CD4-positive, CD25-positive, alpha-beta regulatory T cell (primary cell): ENCODE measurements at regions not wholly inside any gene's neighbourhood (a gene's known extent, or its start where the extent isn't known, plus 50 kb on each side); places are given as distances from the start of the nearest gene placed in this dataset.

Experiments
- ATAC-seq, 2 donors: fragments of 150-1000 bp; cut with Tn5 transposase; one replicate each; pipeline ENCODE4 v1.10.0; 2021; ENCODE audit warnings: low read depth in 2 of 2, moderate number of reproducible peaks in 2 of 2, moderate library complexity in 1 of 2
- DNase-seq, 3 donors: peaks; one replicate each; pipeline versions ENCODE4 v3.0.0 to v3.0.0-alpha.2; 2012 to 2022; ENCODE audit warnings: mixed read lengths in 1 of 3
- H3K27ac ChIP-seq: one replicate; pipeline ENCODE4 v1.7.0; 2013; ENCODE audit warnings: mild to moderate bottlenecking, low read length; ENCODE audit not compliant: insufficient read depth, poor library complexity, severe bottlenecking
- H3K27me3 ChIP-seq: one replicate; pipeline ENCODE4 v1.7.0; 2013; ENCODE audit warnings: low read length; ENCODE audit not compliant: control insufficient read depth, insufficient read depth
- H3K36me3 ChIP-seq: one replicate; pipeline ENCODE4 v1.7.0; 2013; ENCODE audit warnings: mild to moderate bottlenecking, low read length, moderate library complexity; ENCODE audit not compliant: control insufficient read depth, insufficient read depth
- H3K4me1 ChIP-seq: 2 replicates; pipeline ENCODE4 v1.7.0; 2013; ENCODE audit warnings: mild to moderate bottlenecking, low read length; ENCODE audit not compliant: insufficient read depth, control insufficient read depth, poor library complexity, severe bottlenecking
- H3K4me3 ChIP-seq: one replicate; pipeline ENCODE4 v1.7.0; 2013; ENCODE audit warnings: low read depth, mild to moderate bottlenecking, low read length, moderate library complexity
- H3K9me3 ChIP-seq, 2 experiments: 1 replicate in 1 of 2; 2 replicates in 1 of 2; pipeline ENCODE4 v1.7.0; 2013; ENCODE audit warnings: low read length in 2 of 2, mild to moderate bottlenecking in 1 of 2, moderate library complexity in 1 of 2; ENCODE audit not compliant: control insufficient read depth in 2 of 2
- H3K27ac Mint-ChIP-seq, 3 donors: one replicate each; pipeline ENCODE4 v1.8.0; 2020 to 2022; ENCODE audit warnings: mild to moderate bottlenecking in 3 of 3, mixed read lengths in 3 of 3, moderate library complexity in 2 of 3
- H3K27me3 Mint-ChIP-seq: one replicate; pipeline ENCODE4 v1.8.0; 2022; ENCODE audit warnings: mild to moderate bottlenecking, mixed read lengths
- H3K36me3 Mint-ChIP-seq: one replicate; pipeline ENCODE4 v1.8.0; 2020; ENCODE audit warnings: mixed read lengths
- H3K4me1 Mint-ChIP-seq, 4 donors: one replicate each; pipeline ENCODE4 v1.8.0; 2020 to 2022; ENCODE audit warnings: mixed read lengths in 4 of 4, mild to moderate bottlenecking in 1 of 4
- H3K4me3 Mint-ChIP-seq, 4 donors: one replicate each; pipeline ENCODE4 v1.8.0; 2020 to 2022; ENCODE audit warnings: mild to moderate bottlenecking in 4 of 4, mixed read lengths in 4 of 4, moderate library complexity in 3 of 4
- H3K9me3 Mint-ChIP-seq, 7 donors: one replicate each; pipeline ENCODE4 v1.8.0; 2020 to 2022; ENCODE audit warnings: mixed read lengths in 7 of 7, mild to moderate bottlenecking in 3 of 7, moderate library complexity in 2 of 7

- Histone ChIP-seq H3K4me1 (no peaks in the 10 kb centered on the region), H3K9me3 (no peaks in the 10 kb centered on the region), H3K4me3 (no peak overlapping the region), H3K27ac (no peak overlapping the region), H3K27me3 (no peaks in the 10 kb centered on the region), H3K36me3 (no peaks in the 10 kb centered on the region)
- H3K9me3 Mint-ChIP-seq: peaks cover 0 to 9% (median 3%) of the 10 kb centered on the region in 7 donors
- no peaks in the 10 kb centered on the region for H3K36me3 Mint-ChIP-seq
- H3K27ac Mint-ChIP-seq: no peak overlapping the region
- no peaks in the 10 kb centered on the region for H3K4me1 Mint-ChIP-seq
- H3K27me3 Mint-ChIP-seq: no peaks in the 10 kb centered on the region
- H3K4me3 Mint-ChIP-seq: no peak overlapping the region
- DNase-seq (no peak), ATAC-seq (no peak)
Observed at GRCh38 chr7:109059089-109059488, 489.4 kb downstream of the DNAJB9 start.

- no peaks in the 10 kb centered on the region for H3K36me3 ChIP-seq
- no peak overlapping the region for H3K27ac Mint-ChIP-seq
- no peaks in the 10 kb centered on the region for H3K36me3 Mint-ChIP-seq
- H3K4me3 ChIP-seq: no peak overlapping the region
- no peaks in the 10 kb centered on the region for H3K9me3 ChIP-seq
- no peak overlapping the region for H3K27ac ChIP-seq
- no peaks in the 10 kb centered on the region for H3K4me1 Mint-ChIP-seq
- no peaks in the 10 kb centered on the region for H3K4me1 ChIP-seq
- no peak overlapping the region for H3K4me3 Mint-ChIP-seq
- no peak for DNase-seq
- no peaks in the 10 kb centered on the region for H3K27me3 Mint-ChIP-seq
- peaks cover 0 to 9% (median 3%) of the 10 kb centered on the region in 7 donors for H3K9me3 Mint-ChIP-seq
- no peak for ATAC-seq
- no peaks in the 10 kb centered on the region for H3K27me3 ChIP-seq
Observed at GRCh38 chr7:109062798-109063197, 493.1 kb downstream of the DNAJB9 start.

DNA sequence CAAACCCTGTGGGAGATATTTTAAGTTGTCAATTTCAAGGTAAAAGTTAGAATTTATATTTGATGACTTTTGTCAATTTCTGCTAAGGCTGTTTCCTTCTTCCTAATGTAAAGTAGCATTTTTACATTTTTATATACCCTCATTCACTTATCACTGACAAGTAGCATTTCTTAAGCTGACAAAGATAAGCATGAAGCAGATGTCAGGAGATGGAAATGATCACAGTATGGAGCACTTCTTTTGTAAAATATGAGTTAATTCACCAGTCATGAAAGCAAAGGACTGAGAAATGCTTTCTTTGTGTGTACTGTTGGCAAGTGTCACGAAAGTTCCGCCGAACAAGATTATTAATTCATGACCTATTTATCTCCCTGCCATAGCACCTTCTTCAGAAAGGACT, 503.9 kb downstream of the DNAJB9 start:
- H3K27ac Mint-ChIP-seq: no peak overlapping the region
- Histone ChIP-seq H3K27me3 (no peaks in the 10 kb centered on the region), H3K27ac (no peak overlapping the region), H3K4me1 (no peaks in the 10 kb centered on the region), H3K9me3 (peaks cover 0 to 4% of the 10 kb centered on the region in 2 experiments), H3K36me3 (no peaks in the 10 kb centered on the region), H3K4me3 (no peak overlapping the region)
- ATAC-seq (no peak), DNase-seq (no peak)
- no peak overlapping the region for H3K4me3 Mint-ChIP-seq
- H3K4me1 Mint-ChIP-seq: no peaks in the 10 kb centered on the region
- H3K27me3 Mint-ChIP-seq: no peaks in the 10 kb centered on the region
- H3K36me3 Mint-ChIP-seq: no peaks in the 10 kb centered on the region
- H3K9me3 Mint-ChIP-seq: peaks cover 0 to 8% (median 4%) of the 10 kb centered on the region in 7 donors

- no peaks in the 10 kb centered on the region for H3K36me3 Mint-ChIP-seq
- no peaks in the 10 kb centered on the region for H3K9me3 ChIP-seq
- no peaks in the 10 kb centered on the region for H3K27me3 Mint-ChIP-seq
- H3K4me1 Mint-ChIP-seq: no peaks in the 10 kb centered on the region
- ATAC-seq: no peak
- H3K36me3 ChIP-seq: no peaks in the 10 kb centered on the region
- DNase-seq: no peak
- no peak overlapping the region for H3K4me3 ChIP-seq
- no peaks in the 10 kb centered on the region for H3K27me3 ChIP-seq
- peaks cover 0 to 8% (median 4%) of the 10 kb centered on the region in 7 donors for H3K9me3 Mint-ChIP-seq
- no peak overlapping the region for H3K27ac ChIP-seq
- H3K4me1 ChIP-seq: no peaks in the 10 kb centered on the region
- no peak overlapping the region for H3K27ac Mint-ChIP-seq
- H3K4me3 Mint-ChIP-seq: no peak overlapping the region
Observed at GRCh38 chr7:109076396-109076972, 506.8 kb downstream of the DNAJB9 start.

GRCh38 chr7:109091042-109091441, 521.4 kb downstream of the DNAJB9 start:
- Histone ChIP-seq H3K27ac (no peak overlapping the region), H3K9me3 (no peaks in the 10 kb centered on the region), H3K4me3 (no peak overlapping the region), H3K4me1 (no peaks in the 10 kb centered on the region), H3K36me3 (no peaks in the 10 kb centered on the region), H3K27me3 (no peaks in the 10 kb centered on the region)
- DNase-seq (no peak), ATAC-seq (no peak)
- Mint-ChIP-seq H3K36me3 (no peaks in the 10 kb centered on the region), H3K9me3 (peaks cover 0 to 21% (median 7%) of the 10 kb centered on the region in 7 donors), H3K4me3 (no peak overlapping the region), H3K27ac (no peak overlapping the region), H3K27me3 (no peaks in the 10 kb centered on the region), H3K4me1 (no peaks in the 10 kb centered on the region)

GRCh38 chr7:109092268-109092667, 522.6 kb downstream of the DNAJB9 start:
- no peak overlapping the region for H3K27ac Mint-ChIP-seq
- DNase-seq (no peak), ATAC-seq (no peak)
- H3K4me1 Mint-ChIP-seq: no peaks in the 10 kb centered on the region
- H3K27ac ChIP-seq: no peak overlapping the region
- H3K36me3 ChIP-seq: no peaks in the 10 kb centered on the region
- no peaks in the 10 kb centered on the region for H3K4me1 ChIP-seq
- no peak overlapping the region for H3K4me3 Mint-ChIP-seq
- no peak overlapping the region for H3K4me3 ChIP-seq
- H3K36me3 Mint-ChIP-seq: no peaks in the 10 kb centered on the region
- H3K27me3 ChIP-seq: no peaks in the 10 kb centered on the region
- no peaks in the 10 kb centered on the region for H3K9me3 ChIP-seq
- H3K27me3 Mint-ChIP-seq: no peaks in the 10 kb centered on the region
- peaks cover 0 to 14% (median 4%) of the 10 kb centered on the region in 7 donors for H3K9me3 Mint-ChIP-seq

DNA sequence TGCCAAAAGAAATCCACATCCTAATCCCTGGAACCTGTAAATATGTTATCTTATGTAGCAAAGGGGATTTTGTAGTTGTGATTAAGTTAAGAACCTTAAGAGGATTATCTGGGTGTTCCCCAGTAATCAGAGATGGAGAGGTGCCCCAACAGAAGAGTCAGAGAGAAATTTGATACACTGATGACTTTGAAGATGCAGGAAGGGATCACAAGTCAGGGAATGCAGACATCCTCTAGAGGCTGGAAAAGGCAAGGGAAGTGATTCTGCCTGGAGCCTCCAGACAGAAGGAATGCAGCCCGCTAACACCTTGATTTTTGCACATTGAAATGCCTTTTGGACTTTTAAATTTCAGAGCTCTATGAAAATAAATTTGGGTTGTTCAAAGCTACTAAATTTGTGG, 531.7 kb downstream of the DNAJB9 start:
- H3K27me3 ChIP-seq: no peaks in the 10 kb centered on the region
- H3K27ac ChIP-seq: no peak overlapping the region
- no peaks in the 10 kb centered on the region for H3K36me3 ChIP-seq
- Mint-ChIP-seq H3K36me3 (no peaks in the 10 kb centered on the region), H3K27ac (no peak overlapping the region), H3K4me1 (no peaks in the 10 kb centered on the region), H3K9me3 (peaks cover 0 to 7% (median 3%) of the 10 kb centered on the region in 7 donors), H3K27me3 (no peaks in the 10 kb centered on the region), H3K4me3 (no peak overlapping the region)
- DNase-seq (no peak), ATAC-seq (no peak)
- no peaks in the 10 kb centered on the region for H3K4me1 ChIP-seq
- H3K4me3 ChIP-seq: no peak overlapping the region
- H3K9me3 ChIP-seq: peaks cover 0 to 5% of the 10 kb centered on the region in 2 experiments

DNA sequence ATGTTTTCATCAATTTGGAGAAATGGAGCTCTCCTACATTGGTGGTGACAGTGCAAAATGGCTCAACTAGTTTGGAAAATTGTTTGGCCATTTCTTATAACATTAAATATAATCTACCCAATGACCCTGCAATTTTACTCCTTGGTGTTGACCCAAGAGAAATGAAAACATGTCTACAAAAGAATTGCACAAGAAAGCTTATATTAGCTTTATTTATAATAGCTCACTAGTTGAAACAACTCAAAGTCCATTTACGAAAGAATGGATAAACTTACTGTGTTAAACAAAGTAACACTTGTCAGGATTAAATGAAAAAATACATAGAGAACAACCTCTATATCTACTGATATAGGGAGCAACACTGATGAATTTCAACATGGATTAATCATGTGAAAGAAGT, 539.9 kb downstream of the DNAJB9 start:
- Histone ChIP-seq H3K27ac (no peak overlapping the region), H3K4me1 (no peaks in the 10 kb centered on the region), H3K4me3 (no peak overlapping the region), H3K9me3 (no peaks in the 10 kb centered on the region), H3K27me3 (no peaks in the 10 kb centered on the region), H3K36me3 (no peaks in the 10 kb centered on the region)
- H3K9me3 Mint-ChIP-seq: peaks cover 0 to 19% (median 0%) of the 10 kb centered on the region in 7 donors
- no peak overlapping the region for H3K27ac Mint-ChIP-seq
- no peaks in the 10 kb centered on the region for H3K36me3 Mint-ChIP-seq
- ATAC-seq (no peak), DNase-seq (no peak)
- no peaks in the 10 kb centered on the region for H3K27me3 Mint-ChIP-seq
- H3K4me1 Mint-ChIP-seq: no peaks in the 10 kb centered on the region
- no peak overlapping the region for H3K4me3 Mint-ChIP-seq
